Endothelial cell of umbilical vein (primary cell): ENCODE measurements at regions not wholly inside any gene's neighbourhood (a gene's known extent, or its start where the extent isn't known, plus 50 kb on each side); places are given as distances from the start of the nearest gene placed in this dataset.

Source experiments
- BruUV-seq: library from RNA; stranded (reverse); fragments of 400-500 nt; replicated peaks from 2 replicates; lab custom pipeline; 2021; lab: Mats Ljungman, UMichigan
- CTCF ChIA-PET: fragments of 300-600, 350-600 bp; sonication (Branson Sonifier 250); formaldehyde crosslinking; loops from one replicate; lab custom pipeline; 2021; ENCODE audit warnings: antibody characterized with exemption, inconsistent platforms; lab: Charles Lee
- POLR2A ChIA-PET: fragments of 300-600, 350-600 bp; sonication (Branson Sonifier 250); formaldehyde crosslinking; loops from one replicate; lab custom pipeline; 2021; ENCODE audit warnings: antibody characterized with exemption, inconsistent platforms; lab: Charles Lee
- DNase-seq: peaks from one replicate; pipeline ENCODE4 v3.0.0-alpha.2; 2011; ENCODE audit warnings: low read depth, low spot score
- FAIRE-seq: peaks from 2 replicates; lab custom pipeline; 2011; peaks lifted over from hg19 to GRCh38; lab: Jason Lieb, UNC
- H2AFZ ChIP-seq: 2 replicates; pipeline ENCODE4 v1.6.0; 2012; ENCODE audit warnings: low read depth, low read length, control low read depth, inconsistent platforms
- H3K27ac ChIP-seq: 2 replicates; pipeline ENCODE4 v1.5.1; 2011; ENCODE audit warnings: low read depth, mild to moderate bottlenecking, control low read depth, low read length, moderate library complexity; ENCODE audit not compliant: insufficient read depth
- H3K27me3 ChIP-seq, 2 experiments: 2 replicates each; pipeline versions ENCODE4 v1.6.0 to v1.6.1; 2011; ENCODE audit warnings: low read length in 2 of 2, mixed read lengths in 1 of 2; ENCODE audit not compliant: control insufficient read depth in 2 of 2, insufficient read depth in 2 of 2
- H3K36me3 ChIP-seq, 2 experiments: 2 replicates in 1 of 2; 3 replicates in 1 of 2; pipeline ENCODE4 v1.5.1; 2011; ENCODE audit warnings: low read length in 2 of 2, mild to moderate bottlenecking in 1 of 2, moderate library complexity in 1 of 2; ENCODE audit not compliant: control insufficient read depth in 2 of 2, insufficient read depth in 2 of 2; ENCODE audit errors: extremely low read depth in 1 of 2
- H3K4me1 ChIP-seq: 3 replicates; pipeline ENCODE4 v1.5.1; 2011; ENCODE audit warnings: mild to moderate bottlenecking, low read length; ENCODE audit not compliant: control insufficient read depth, insufficient read depth; ENCODE audit errors: extremely low read depth
- H3K4me2 ChIP-seq: 2 replicates; pipeline ENCODE4 v1.6.1; 2011; ENCODE audit warnings: low read length, control low read depth, mixed read lengths; ENCODE audit not compliant: insufficient read depth
- H3K4me3 ChIP-seq, 3 experiments: fragments of 200-600 bp in 1 of 3; sonication (generic), shearing (Covaris generic) in 1 of 3; replicated peaks in 1 of 3; 2 replicates each; pipeline ENCODE4 v1.5.1; 2011 to 2016; ENCODE audit warnings: control low read depth in 3 of 3, low read length in 3 of 3, mild to moderate bottlenecking in 2 of 3, inconsistent platforms in 1 of 3, low read depth in 1 of 3, moderate library complexity in 1 of 3; ENCODE audit not compliant: insufficient read depth in 1 of 3
- H3K79me2 ChIP-seq: 2 replicates; pipeline ENCODE4 v1.6.0; 2012; ENCODE audit warnings: low read length, inconsistent platforms; ENCODE audit not compliant: control insufficient read depth, insufficient read depth
- H3K9ac ChIP-seq: replicated peaks from 2 replicates; pipeline ENCODE3; 2011; ENCODE audit warnings: low read length, control low read depth; ENCODE audit not compliant: insufficient read depth; ENCODE audit errors: extremely low read depth
- H3K9me1 ChIP-seq: replicated peaks from 3 replicates; pipeline ENCODE4 v1.6.0; 2011; ENCODE audit warnings: mild to moderate bottlenecking, low read length; ENCODE audit not compliant: control insufficient read depth, insufficient read depth; ENCODE audit errors: extremely low read depth
- H3K9me3 ChIP-seq: replicated peaks from 2 replicates; pipeline ENCODE4 v1.5.1; 2012; ENCODE audit warnings: low read length, inconsistent platforms; ENCODE audit not compliant: control insufficient read depth, insufficient read depth
- H4K20me1 ChIP-seq: replicated peaks from 2 replicates; pipeline ENCODE3; 2011; ENCODE audit warnings: mild to moderate bottlenecking, low read length; ENCODE audit not compliant: control insufficient read depth, insufficient read depth; ENCODE audit errors: extremely low read depth
- GATA2 ChIP-seq: IDR thresholded peaks from 2 replicates; pipeline ENCODE4 v1.7.0; 2011; ENCODE audit warnings: low read depth, mild to moderate bottlenecking, moderate library complexity, mixed read lengths, low read length; ENCODE audit not compliant: insufficient read length, insufficient read depth
- MAX ChIP-seq: IDR thresholded peaks from 2 replicates; pipeline ENCODE4 v1.6.1; 2011; ENCODE audit not compliant: insufficient read depth, insufficient read length
- POLR2AphosphoS5 ChIP-seq: IDR thresholded peaks from 2 replicates; pipeline ENCODE4 v1.6.1; 2012; ENCODE audit warnings: low read depth, mild to moderate bottlenecking, control low read depth, low read length, moderate library complexity; ENCODE audit not compliant: insufficient read depth
- dilution Hi-C: fragments of 300-500 bp; cut with MboI; formaldehyde crosslinking; loops from one replicate; pipeline ENCODE4 v1.15.0; 2019; ENCODE audit warnings: low sequenced_read_pairs; ENCODE audit not compliant: extremely low pct_ligation_motif_present
- intact Hi-C: fragments of 100-400 bp; cut with micrococcal nuclease; formaldehyde crosslinking; loops from one replicate; pipeline ENCODE4 v1.10.0; 2022

GRCh38 chr2:80987466-80987865, 682.9 kb upstream of the LRRTM1 start:
- dilution Hi-C loops = no loop called here
- POLR2A ChIA-PET = no interaction called here

GRCh38 chr2:80969900-80970299, 665.3 kb upstream of the LRRTM1 start:
- Histone ChIP-seq H4K20me1 (no peaks in the 10 kb centered on the region), H3K9me3 (peaks cover 2% of the 10 kb centered on the region), H3K27me3 (no peaks in the 10 kb centered on the region), H3K9me1 (no peaks in the 10 kb centered on the region), H3K79me2 (no peaks in the 10 kb centered on the region), H3K4me1 (no peaks in the 10 kb centered on the region), H2AFZ (no peak overlapping the region), H3K27ac (no peak overlapping the region), H3K9ac (no peak overlapping the region), H3K4me2 (no peak overlapping the region), H3K4me3 (no peak overlapping the region), H3K36me3 (no peaks in the 10 kb centered on the region)
- CTCF ChIA-PET = interaction anchor here (0.8 kb wide), 1 partner anchor 13 kb away, joined by 3 read pairs; no protein-coding TSS in a partner anchor
- BruUV-seq = no TSS peak
- FAIRE-seq = no peak
- dilution Hi-C loops (no loop called here), intact Hi-C loops (no loop called here)
- POLR2A ChIA-PET = no interaction called here
- TF ChIP-seq MAX (no peak), GATA2 (no peak)
- no peak for DNase-seq

More at GRCh38 chr2:80987466-80987865, 682.9 kb upstream of the LRRTM1 start:
- DNase-seq = no peak
- Histone ChIP-seq H4K20me1 (no peaks in the 10 kb centered on the region), H3K79me2 (no peaks in the 10 kb centered on the region), H3K9ac (no peak overlapping the region), H3K4me3 (no peak overlapping the region), H3K36me3 (no peaks in the 10 kb centered on the region), H3K9me1 (no peaks in the 10 kb centered on the region), H3K27ac (no peak overlapping the region), H3K9me3 (no peaks in the 10 kb centered on the region), H3K27me3 (no peaks in the 10 kb centered on the region), H2AFZ (no peak overlapping the region), H3K4me2 (no peak overlapping the region), H3K4me1 (no peaks in the 10 kb centered on the region)
- intact Hi-C loops = no loop called here
- TF ChIP-seq POLR2AphosphoS5 = no peak
- CTCF ChIA-PET = no interaction called here
- BruUV-seq = no TSS peak
- no peak for FAIRE-seq
